ENCODE measurements at regions not wholly inside any gene's neighbourhood (a gene's known extent, or its start where the extent isn't known, plus 50 kb on each side); places are given as distances from the start of the nearest gene placed in this dataset.
A peak's percentile ranks its signal among the peaks of the same experiment; 100 is the strongest.

- intact Hi-C loops (cut with micrococcal nuclease; ENCODE audit: unreplicated experiment) (no loop called here), in situ Hi-C loops (cut with HindIII; ENCODE audit: low pct_unique_long_range_greater_than_20kb, low sequenced_read_pairs) (no loop called here)
- H3K36me3 ChIP-seq (ENCODE audit: control insufficient read depth, insufficient read depth, low read length): no peaks in the 10 kb centered on the region
- no TSS peak for BruUV-seq (replicated peaks)
- H3K27ac ChIP-seq (ENCODE audit: low read length): peak overlapping the region; percentile 35; the same call in 1 of the 2 replicates
- no peaks in the 10 kb centered on the region for H3K4me1 ChIP-seq (ENCODE audit: control insufficient read depth, insufficient read depth, low read length)
- ChIA-PET CTCF (no interaction called here), POLR2A (no interaction called here)
- peaks cover 19% of the 10 kb centered on the region; the same call in 1 of the 2 replicates for H3K9me3 ChIP-seq (ENCODE audit: control insufficient read depth, insufficient read depth, low read depth, low read length)
- TF ChIP-seq REST (IDR thresholded peaks at IDR 0.05; ENCODE audit: insufficient read depth in 1 of 2, low read depth in 2 of 2, low read length in 1 of 2) (no peak), POLR2AphosphoS5 (IDR thresholded peaks at IDR 0.05; ENCODE audit: low read depth, low read length) (no peak), CTCF (IDR thresholded peaks at IDR 0.05) (no peak), SIN3A (IDR thresholded peaks at IDR 0.05; ENCODE audit: borderline replicate concordance, insufficient read depth, low read depth, low read length) (no peak), TCF7L2 (IDR thresholded peaks at IDR 0.05; ENCODE audit: low read depth, low read length) (no peak)
- no peak overlapping the region for H3K4me3 ChIP-seq (ENCODE audit: low read depth in 2 of 2, low read length in 2 of 2)
- no peak for ATAC-seq
- H3K27me3 ChIP-seq (ENCODE audit: control insufficient read depth, insufficient read depth, low read length): no peaks in the 10 kb centered on the region
- no peak for DNase-seq (ENCODE audit: low read depth, low spot score)
These were observed 465.0 kb upstream of the KLF6 start for GRCh38 chr10:4249841-4250586.

GRCh38 chr10:4247379-4247778, 462.4 kb upstream of the KLF6 start:
- BruUV-seq (replicated peaks): no TSS peak
- ChIA-PET CTCF (no interaction called here), POLR2A (no interaction called here)
- intact Hi-C loops (cut with micrococcal nuclease; ENCODE audit: unreplicated experiment): no loop called here
- Histone ChIP-seq H3K27me3 (ENCODE audit: control insufficient read depth, insufficient read depth, low read length) (no peaks in the 10 kb centered on the region), H3K36me3 (ENCODE audit: control insufficient read depth, insufficient read depth, low read length) (no peaks in the 10 kb centered on the region), H3K27ac (ENCODE audit: low read length) (peak overlapping the region; percentile 95), H3K4me1 (ENCODE audit: control insufficient read depth, insufficient read depth, low read length) (peaks cover 14% of the 10 kb centered on the region), H3K9me3 (ENCODE audit: control insufficient read depth, insufficient read depth, low read depth, low read length) (peaks cover 17% of the 10 kb centered on the region; the same call in 1 of the 2 replicates), H3K4me3 (ENCODE audit: low read depth in 2 of 2, low read length in 2 of 2) (no peak overlapping the region)
- DNase-seq (ENCODE audit: low read depth, low spot score) (no peak), ATAC-seq (no peak)
- TF ChIP-seq REST (IDR thresholded peaks at IDR 0.05; ENCODE audit: insufficient read depth in 1 of 2, low read depth in 2 of 2, low read length in 1 of 2): no peak
- no peak for TF ChIP-seq CTCF (IDR thresholded peaks at IDR 0.05)
- no peak for TF ChIP-seq SIN3A (IDR thresholded peaks at IDR 0.05; ENCODE audit: borderline replicate concordance, insufficient read depth, low read depth, low read length)
- TF ChIP-seq TCF7L2 (IDR thresholded peaks at IDR 0.05; ENCODE audit: low read depth, low read length): no peak
- no peak for TF ChIP-seq POLR2AphosphoS5 (IDR thresholded peaks at IDR 0.05; ENCODE audit: low read depth, low read length)
- in situ Hi-C loops (cut with HindIII; ENCODE audit: low pct_unique_long_range_greater_than_20kb, low sequenced_read_pairs): no loop called here

All from Panc1 (cell line).